ENCODE measurements at regions not wholly inside any gene's neighbourhood (a gene's known extent, or its start where the extent isn't known, plus 50 kb on each side); places are given as distances from the start of the nearest gene placed in this dataset.

DNA sequence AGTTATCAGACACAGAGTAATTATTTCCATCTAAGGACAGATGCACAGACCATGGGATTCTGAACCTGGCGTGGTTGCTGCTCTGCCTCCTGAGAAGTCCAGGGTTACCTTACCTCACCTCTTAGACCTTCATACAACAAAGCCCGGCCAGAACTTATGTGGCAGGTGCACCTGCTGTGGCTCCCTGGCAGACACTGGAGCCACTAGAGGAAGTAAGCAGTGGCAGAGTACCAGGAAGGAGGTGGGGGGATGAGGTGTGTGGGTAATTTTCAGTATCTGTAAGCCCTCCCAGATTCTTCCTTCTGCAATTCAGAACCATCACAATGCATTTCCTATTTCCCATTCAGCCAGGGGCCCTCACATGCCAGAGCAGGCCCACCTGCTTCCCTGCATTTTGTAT, 106.1 kb upstream of the DOCK9 start:
- Histone ChIP-seq H3K4ac (ENCODE audit: low read depth, low read length) (no peak overlapping the region), H3K4me1 (ENCODE audit: insufficient read depth, low read length) (peaks cover 2% of the 10 kb centered on the region; the same call in 1 of the 2 replicates), H2AK5ac (ENCODE audit: insufficient read length, low read length) (no peak overlapping the region), H3K79me1 (ENCODE audit: insufficient read depth, low read depth, low read length, poor library complexity, severe bottlenecking) (no peaks in the 10 kb centered on the region), H2BK20ac (ENCODE audit: low read depth, low read length, poor library complexity, severe bottlenecking) (no peak overlapping the region), H3K9ac (ENCODE audit: extremely low read depth, insufficient read length, low read length) (no peak overlapping the region), H2BK5ac (ENCODE audit: insufficient read length, low read length) (no peak overlapping the region), H4K5ac (ENCODE audit: insufficient read length, low read depth, low read length) (no peak overlapping the region), H3K18ac (ENCODE audit: insufficient read length, low read depth, low read length) (no peak overlapping the region), H2AFZ (ENCODE audit: low read length) (no peak overlapping the region), H3K4me2 (ENCODE audit: insufficient read depth, insufficient read length, low read length) (no peak overlapping the region), H3K23me2 (ENCODE audit: insufficient read length, low read depth, low read length, poor library complexity, severe bottlenecking) (peaks cover 26% of the 10 kb centered on the region), H3K56ac (ENCODE audit: insufficient read length, low read depth, low read length) (no peak overlapping the region), H3K23ac (ENCODE audit: insufficient read length, low read depth, low read length) (no peak overlapping the region), H4K91ac (ENCODE audit: insufficient read length, low read depth, low read length) (no peak overlapping the region), H3K14ac (ENCODE audit: insufficient read depth, low read length) (no peak overlapping the region), H2BK12ac (ENCODE audit: insufficient read length, low read depth, low read length) (no peak overlapping the region), H3K27me3 (ENCODE audit: insufficient read depth, low read length) (peaks cover 7% of the 10 kb centered on the region; the same call in 1 of the 2 replicates), H3T11ph (ENCODE audit: low read length) (no peak overlapping the region), H4K8ac (replicated peaks; ENCODE audit: insufficient read length, low read depth, low read length) (no peak overlapping the region), H4K20me1 (ENCODE audit: control insufficient read depth, insufficient read depth, insufficient read length) (no peaks in the 10 kb centered on the region), H2BK15ac (ENCODE audit: low read depth, low read length) (no peak overlapping the region), H2BK120ac (ENCODE audit: low read depth, low read length, poor library complexity, severe bottlenecking) (no peak overlapping the region), H3K27ac (ENCODE audit: insufficient read length, low read depth, low read length) (no peak overlapping the region), H3K9me3 (ENCODE audit: control insufficient read depth, low read depth, low read length) (no peaks in the 10 kb centered on the region), H3K79me2 (ENCODE audit: insufficient read depth, low read length) (no peaks in the 10 kb centered on the region)
- TF ChIP-seq, protein P1, sequence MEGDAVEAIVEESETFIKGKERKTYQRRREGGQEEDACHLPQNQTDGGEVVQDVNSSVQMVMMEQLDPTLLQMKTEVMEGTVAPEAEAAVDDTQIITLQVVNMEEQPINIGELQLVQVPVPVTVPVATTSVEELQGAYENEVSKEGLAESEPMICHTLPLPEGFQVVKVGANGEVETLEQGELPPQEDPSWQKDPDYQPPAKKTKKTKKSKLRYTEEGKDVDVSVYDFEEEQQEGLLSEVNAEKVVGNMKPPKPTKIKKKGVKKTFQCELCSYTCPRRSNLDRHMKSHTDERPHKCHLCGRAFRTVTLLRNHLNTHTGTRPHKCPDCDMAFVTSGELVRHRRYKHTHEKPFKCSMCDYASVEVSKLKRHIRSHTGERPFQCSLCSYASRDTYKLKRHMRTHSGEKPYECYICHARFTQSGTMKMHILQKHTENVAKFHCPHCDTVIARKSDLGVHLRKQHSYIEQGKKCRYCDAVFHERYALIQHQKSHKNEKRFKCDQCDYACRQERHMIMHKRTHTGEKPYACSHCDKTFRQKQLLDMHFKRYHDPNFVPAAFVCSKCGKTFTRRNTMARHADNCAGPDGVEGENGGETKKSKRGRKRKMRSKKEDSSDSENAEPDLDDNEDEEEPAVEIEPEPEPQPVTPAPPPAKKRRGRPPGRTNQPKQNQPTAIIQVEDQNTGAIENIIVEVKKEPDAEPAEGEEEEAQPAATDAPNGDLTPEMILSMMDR (conservative IDR thresholded peaks at IDR 0.05), result no peak
- Mint-ChIP-seq H3K27ac (no peak overlapping the region), H3K9me3 (no peaks in the 10 kb centered on the region), H3K4me1 (peaks cover 17 to 22% of the 10 kb centered on the region in 2 experiments), H3K36me3 (ENCODE audit: insufficient read depth in 1 of 3, low read depth in 3 of 3) (no peaks in the 10 kb centered on the region), H3K4me3 (no peak overlapping the region), H3K27me3 (ENCODE audit: low read depth) (peaks cover 24% of the 10 kb centered on the region)
- no peak for DNase-seq
- no CpG with 5 or more reads among the region's 2 CpGs for WGBS (ENCODE audit: extremely low coverage, insufficient read length, low lambda C conversion rate)
